ENCODE measurements at regions not wholly inside any gene's neighbourhood (a gene's known extent, or its start where the extent isn't known, plus 50 kb on each side); places are given as distances from the start of the nearest gene placed in this dataset.

DNA sequence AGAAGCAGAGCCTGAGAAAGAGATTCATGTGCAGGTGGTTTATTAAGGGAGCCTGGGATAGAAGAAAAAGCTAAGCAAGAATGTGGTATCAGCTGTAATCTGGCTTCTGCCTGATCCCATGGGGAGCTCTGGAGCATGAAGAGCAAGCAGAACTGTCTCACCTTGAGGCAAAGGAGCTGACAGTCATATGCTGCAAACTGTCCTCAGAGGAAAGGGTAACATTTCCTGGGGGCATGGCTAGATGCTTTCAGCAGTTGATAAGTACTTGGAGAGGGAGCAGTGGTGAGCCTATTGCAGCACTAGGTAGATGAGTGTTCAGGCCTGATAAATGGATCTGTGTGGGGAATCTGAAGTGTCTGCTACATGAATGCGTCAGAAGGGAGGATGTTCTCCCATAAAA, 621.5 kb upstream of the BTBD3 start:
- DNase-seq (ENCODE audit: low spot score): no peak

DNA sequence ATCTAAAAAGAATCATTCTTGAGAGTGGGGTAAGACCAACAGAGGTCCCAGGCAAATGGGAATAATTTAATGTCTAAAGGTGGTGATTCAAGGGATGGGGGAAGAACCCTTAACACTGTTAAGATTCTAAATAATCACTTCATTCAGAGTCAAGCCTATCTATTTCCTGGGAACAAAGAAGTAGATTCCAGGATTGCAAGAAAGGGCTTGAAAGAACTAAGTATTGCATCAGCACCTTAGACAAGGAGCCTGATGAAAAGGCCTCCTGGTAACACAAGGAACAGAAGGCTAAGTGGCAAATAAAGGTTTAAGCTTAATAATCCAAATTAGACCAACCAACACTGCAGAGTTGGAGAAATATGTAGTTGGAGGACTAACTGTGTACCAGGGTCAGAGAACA, 620.7 kb upstream of the BTBD3 start:
- no peak for DNase-seq (ENCODE audit: low spot score)

DNA sequence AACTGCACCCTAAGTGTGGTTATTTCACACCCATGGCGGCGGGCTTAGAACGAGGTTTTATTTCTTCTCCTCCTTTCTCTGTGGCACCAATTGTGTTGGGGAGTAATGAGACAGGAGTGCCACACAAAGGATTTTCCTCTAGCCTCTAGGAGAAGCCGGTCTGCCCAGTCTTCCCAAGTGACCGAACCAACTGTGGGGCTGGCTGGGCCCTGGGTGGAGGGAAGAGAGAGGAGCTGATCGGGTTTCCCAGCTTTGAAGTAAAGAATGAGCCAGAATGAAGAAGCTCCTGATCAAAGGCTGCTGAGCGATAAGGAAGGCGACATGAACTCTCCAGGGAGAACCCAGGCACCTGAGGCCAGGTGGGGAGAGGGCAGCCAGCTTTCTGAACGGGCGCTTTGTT, 616.0 kb upstream of the BTBD3 start:
- no peak for DNase-seq (ENCODE audit: low spot score)

DNA sequence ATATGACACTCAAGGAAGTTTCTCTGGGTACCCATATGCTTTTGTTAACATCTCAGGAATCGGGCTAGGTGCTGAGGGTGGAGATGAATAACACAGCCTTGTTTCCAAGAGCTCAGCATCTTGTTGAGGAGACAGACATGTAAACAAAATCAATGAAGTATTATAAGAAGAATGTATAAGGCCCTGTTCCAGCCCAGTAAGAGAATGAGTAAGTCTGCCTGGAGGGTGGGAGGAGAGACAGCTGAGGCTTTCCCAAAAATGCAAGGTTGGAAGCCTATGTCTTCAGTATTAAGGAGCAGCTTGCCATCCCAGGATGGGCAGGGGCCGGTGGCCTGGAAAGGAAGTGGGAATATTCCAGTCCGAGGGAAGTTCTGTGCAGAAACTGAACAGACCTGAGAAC, 615.3 kb upstream of the BTBD3 start:
- DNase-seq (ENCODE audit: low spot score): no peak

DNA sequence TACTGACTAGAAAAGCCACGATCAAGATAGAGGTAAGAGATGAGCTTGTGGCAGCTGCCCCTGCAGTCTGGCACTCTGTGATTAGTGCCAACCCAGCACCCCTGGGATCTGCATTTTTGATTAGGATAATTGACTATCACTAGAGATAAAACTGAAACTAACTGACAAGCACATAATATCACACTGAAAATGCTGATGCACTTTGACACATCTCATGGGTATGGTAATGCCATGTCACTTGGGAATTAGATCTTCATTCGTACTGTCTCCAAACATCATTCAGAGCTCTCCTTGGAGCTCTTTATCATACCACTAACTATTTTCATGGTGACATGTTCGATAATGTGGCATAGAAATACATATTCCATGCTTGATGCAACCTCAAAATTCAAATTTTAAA, 612.9 kb upstream of the BTBD3 start:
- DNase-seq (ENCODE audit: low spot score): no peak

DNA sequence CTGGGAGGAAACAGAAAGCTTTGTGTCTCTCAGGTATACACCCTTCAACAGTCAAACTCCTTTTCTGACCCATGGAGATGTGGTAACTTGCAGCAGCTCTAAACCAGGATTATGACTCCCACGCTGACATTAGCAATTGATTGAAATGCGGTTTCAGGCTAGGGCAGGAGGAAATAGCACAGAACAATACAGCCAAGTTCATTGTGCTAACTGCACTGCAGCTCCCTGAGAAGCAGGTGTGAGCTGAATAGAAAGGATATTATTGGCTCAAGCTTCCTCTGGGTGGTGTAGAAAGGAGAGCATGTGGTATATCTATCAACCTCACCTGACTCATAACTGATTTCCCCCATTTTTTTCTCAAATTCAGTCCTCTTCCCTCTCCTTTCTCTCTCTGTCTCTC, 612.3 kb upstream of the BTBD3 start:
- no peak for DNase-seq (ENCODE audit: low spot score)

DNA sequence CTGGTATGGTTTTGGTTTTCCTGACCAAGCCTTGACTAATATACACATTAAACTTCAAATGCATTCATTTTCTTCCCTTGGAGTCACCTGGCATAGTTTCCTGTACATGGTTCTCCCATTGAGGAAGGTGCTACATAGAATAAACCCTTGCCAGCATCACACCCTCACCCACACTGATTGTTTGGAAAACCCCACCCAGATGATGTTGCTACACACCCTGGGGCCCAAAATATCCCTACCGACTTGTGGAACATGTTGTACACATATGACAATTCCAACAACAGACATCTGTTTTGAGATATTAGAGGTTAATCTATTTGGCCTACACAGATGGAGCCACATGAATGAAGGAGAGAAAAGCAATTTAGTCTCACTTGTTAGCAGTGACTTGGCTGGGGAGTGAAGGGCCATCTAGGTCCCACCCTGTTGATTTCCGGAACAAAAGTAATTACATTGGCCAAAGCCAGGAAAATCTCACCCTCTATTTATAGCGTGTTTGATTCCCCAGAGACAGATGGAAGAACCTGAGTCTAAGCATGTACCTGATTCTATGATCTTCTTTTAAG, 606.0 kb upstream of the BTBD3 start:
- no peak for DNase-seq (ENCODE audit: low spot score)

DNA sequence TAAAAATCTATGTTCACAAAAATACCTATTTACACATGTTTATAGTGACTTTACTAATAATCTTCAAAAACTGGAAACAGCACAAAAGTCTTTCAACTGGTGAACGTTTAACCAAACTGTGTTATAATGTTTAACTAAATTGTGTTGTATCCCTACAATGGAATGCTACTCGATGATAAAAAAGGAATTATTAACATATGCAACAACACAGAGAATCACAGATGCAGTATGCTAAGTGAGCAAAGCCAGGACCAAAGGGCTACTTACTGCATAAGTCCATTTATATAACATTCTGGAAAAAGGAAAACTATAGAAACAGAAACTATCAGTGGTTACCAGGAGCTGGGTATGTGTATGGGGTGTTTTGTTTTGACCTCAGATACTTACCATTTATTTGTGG, 602.2 kb upstream of the BTBD3 start:
- DNase-seq (ENCODE audit: low spot score): no peak

DNA sequence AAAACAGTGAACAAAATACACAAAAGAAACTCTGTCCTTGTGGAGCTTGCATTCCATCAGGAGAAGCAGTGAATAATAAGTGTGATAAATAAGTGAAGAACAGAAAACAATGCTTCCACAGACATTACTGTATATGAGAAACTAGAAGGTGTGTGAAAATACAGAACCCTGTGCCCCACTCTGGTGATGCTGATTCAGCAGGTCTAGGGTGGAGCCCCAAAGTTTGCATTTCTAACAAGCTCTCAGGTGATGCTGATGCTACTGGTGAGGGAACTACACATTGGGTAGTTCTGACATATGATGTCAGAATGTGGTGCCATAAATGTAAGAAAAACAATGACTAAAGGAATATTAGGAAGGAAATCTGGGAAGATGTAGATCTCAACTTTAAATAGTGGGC, 601.4 kb upstream of the BTBD3 start:
- no peak for DNase-seq (ENCODE audit: low spot score)

DNA sequence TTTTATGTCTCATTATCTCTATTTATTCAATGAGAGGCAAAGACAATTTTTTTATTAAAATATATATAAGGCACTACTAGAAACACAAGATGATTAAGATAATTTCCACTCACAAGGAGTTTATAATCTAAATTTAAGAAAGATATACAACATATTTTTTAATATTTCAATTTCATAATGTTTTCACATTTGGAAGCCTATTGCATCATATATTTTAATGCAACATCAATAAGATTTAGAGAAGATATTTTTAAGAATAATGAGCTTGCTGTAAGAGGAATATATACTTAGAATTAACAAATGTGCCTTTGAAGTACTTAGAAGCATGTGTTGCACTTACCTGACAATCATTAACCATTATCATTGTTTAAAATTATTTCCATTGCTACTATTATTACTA, 597.7 kb upstream of the BTBD3 start:
- DNase-seq (ENCODE audit: low spot score): no peak

DNA sequence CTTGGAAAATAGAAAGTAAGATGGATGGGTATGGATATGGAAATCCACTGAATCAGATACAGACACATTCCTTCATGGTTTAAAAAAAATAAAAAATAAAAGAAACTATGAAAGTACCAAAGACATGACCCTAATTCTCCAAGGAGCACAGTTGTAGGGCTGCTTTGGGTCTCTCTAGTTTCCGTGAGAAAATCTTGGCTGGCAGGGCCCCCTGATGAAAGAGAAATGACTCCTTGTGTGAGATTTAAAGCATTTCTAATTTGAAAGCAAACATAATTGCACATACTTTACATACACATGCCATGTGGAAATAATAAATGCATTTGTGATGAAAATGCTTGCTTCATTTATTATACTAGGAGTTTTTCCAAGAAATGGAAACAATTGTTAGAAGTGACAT, 593.9 kb upstream of the BTBD3 start:
- DNase-seq (ENCODE audit: low spot score): no peak

DNA sequence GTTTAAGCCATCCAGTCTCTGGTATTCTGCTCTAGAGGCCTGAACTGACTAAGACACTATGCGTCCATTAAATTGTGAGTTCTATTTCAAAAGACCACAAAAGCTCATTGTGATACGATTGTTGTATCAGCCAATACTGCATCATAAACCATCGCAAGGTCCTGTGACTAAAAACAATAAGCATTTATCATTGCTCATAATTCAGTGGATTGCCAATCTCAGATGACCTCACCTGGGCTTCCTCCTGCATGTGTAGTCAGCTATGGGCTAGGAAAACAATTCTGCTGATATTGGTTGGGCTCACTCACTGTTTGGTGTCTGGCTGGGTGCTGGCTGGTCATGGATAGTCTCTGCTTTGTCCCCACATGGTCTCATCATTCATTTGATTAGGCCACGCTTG, 592.7 kb upstream of the BTBD3 start:
- no peak for DNase-seq (ENCODE audit: low spot score)

DNA sequence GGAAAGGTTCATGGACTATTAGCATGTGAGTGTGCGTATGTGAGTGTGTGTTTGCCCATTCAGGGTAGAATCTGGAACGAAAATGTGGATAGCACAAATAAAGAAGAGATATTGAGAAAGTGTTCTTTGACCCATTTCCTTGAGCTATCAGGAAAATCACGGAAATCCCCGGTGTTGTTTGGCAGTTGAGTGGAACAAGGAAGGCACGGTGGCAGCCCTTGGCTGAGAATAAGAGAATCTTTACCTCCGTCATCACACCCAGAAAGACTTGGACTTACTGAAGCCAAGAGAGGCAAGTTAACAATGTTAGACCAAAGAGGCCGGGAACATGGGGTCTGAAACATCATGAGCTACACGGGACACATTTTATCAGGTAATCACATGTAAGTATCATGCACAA, 588.9 kb upstream of the BTBD3 start:
- DNase-seq (ENCODE audit: low spot score): no peak

DNA sequence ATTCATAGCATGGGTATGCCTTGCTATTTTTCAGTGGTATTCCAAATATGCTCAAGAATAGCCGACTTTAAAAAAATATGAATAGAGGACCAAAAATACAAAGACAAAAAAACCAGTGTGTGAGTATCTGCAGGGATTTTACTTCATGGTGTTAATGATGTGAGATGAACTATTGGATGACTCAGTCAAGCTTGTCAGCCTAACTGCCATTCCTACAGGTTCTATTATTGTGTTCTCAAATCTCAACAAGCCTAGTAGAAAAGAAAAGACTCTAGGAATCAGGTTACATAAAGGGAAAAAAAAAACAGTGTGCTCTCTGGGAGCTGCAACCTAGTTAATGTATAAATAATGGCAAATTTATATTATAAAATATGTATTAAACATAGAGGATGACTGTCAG, 588.4 kb upstream of the BTBD3 start:
- DNase-seq (ENCODE audit: low spot score): no peak

DNA sequence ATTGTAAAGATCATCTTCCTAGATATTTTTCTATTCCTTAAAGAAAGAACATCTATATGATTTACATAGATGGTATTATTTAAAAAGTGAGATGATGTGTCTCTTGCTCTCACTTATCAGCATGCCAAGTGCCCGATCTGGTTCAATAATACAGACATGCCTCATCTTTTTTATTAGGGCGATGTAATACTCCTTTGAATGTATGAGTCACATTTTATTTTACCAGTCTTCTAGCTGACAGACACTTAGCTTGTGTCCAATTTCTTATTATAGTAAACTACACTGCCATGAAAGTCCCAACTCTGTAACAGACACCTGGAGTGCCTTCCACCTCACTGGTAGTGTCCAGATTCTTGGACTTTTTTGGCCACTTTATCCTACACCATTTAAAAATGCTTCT, 586.6 kb upstream of the BTBD3 start:
- no peak for DNase-seq (ENCODE audit: low spot score)

DNA sequence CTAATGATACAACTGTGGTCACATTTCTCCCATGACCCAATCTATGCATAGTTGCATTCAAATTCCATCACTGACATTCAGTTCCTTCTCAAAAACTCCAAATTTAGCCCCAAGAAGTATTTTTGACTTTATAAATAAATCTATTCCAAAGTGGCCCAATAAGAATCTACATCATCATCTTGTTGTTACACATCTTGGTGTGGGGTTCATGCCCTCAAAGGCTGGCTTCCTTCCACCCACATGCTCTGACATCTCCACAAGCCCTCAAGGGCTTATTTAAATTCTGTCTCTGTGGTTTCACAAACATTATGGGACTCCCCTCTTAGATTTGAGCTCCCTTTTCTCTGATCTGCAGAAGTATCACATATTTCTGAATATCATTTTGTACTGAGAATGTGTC, 585.3 kb upstream of the BTBD3 start:
- no peak for DNase-seq (ENCODE audit: low spot score)

DNA sequence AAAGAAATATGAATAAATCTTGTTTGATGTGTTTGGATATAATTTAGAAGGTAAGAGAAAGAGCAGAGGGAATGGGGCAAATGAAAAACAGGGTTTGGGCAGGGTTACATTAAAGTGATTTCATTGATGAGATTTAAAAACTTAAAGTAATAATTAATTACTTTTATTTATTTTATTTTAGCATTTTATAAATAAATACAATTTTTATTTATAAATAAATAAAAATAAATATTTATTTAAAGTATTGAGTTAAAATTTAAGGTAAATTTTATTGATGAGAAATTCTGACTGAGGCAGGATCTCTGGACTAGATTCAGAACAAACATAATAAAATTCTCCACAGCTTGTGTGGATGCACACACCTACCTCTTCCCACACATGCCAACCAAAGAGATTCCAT, 584.1 kb upstream of the BTBD3 start:
- no peak for DNase-seq (ENCODE audit: low spot score)

DNA sequence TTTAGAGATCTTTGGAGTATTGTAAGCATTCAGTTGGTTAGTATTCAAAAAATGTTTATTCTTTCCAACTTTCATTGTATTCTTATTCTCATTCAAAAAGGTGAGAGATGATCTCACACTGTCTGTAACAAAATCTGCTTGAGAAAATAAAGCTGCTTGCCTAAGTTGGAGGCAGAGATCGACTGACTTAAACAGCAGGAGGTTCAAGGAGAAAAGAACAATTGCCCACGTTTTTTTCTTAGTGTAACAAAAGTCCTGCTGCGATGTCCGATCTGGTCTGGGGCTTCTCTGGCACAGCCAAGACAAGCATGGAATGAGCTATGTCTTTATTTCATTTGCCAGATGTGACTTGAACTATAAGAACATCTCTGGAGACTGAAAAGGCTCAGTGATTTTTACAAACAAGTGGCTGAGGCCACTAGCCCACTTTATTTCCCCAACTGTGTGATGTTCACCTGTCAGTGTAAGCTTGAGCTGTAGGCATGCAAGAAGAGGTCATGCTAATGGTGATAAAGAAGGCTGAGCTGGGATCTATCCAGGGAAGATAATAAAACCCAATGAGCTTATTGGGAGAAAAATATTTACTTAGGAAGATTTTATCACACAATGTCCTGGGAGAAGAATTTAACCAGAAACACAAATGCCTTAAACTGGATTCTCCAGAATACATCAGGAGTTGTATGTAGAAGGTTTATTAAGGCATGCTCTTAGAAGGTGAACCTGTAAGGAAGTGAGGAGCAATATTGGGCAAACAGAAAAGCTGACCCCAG, 580.1 kb upstream of the BTBD3 start:
- no peak for DNase-seq (ENCODE audit: low spot score)

DNA sequence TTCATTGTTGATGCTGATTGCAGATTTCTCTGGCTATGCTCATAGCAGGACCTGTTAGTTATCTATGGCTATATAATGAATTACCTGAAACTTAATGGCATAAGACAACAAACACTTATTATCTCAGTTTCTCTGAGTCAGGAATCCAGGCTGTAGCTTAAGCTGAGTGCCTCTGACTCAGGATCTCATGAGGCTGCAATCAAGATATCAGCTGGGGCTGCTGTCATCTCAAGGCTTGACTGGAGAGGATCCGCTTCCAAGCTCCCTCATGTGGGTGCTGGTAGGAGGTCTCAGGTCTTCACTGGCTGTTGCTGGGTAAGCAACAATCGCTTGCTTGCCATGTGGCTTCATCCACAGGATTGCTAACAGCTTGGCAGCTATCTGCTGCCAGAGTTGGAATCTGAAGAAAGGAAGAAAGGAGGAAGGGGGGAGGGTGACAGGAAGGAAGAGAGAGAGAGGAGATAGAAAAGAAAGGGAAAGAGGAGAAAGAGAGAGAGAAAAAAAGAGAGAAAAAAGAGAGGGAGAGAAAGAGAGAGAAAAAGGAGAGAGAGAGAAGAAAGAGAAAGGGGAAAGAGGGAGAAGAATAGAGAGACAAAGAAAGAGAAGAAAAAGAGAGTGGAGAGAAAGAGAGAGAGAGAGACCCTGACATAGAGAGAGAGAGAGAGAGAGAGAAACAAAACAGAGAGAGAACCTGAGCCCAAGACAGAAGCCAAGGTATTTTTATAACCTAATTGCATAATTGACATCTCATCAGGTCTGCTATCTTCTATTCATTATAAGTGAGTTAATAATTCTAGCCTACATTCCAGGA, 579.0 kb upstream of the BTBD3 start:
- DNase-seq (ENCODE audit: low spot score): no peak

DNA sequence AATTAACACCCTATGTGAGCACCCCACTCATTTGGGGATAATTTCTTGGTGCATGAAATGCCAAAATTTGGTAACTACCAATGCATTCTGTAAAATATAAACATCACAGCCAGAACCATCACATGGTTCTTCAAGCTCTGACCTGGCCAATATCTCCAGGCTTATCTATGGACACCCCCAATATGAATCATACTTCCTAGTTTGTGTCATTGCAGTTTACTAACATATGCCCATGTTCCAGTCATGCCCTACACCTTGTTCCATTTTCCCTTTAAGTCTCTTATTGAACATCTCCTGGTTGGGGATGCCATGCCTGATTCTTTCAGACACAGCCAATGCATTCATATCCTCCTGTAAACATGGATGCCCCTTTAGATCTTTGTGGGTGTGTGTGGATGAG, 572.8 kb upstream of the BTBD3 start:
- no peak for DNase-seq (ENCODE audit: low spot score)

DNA sequence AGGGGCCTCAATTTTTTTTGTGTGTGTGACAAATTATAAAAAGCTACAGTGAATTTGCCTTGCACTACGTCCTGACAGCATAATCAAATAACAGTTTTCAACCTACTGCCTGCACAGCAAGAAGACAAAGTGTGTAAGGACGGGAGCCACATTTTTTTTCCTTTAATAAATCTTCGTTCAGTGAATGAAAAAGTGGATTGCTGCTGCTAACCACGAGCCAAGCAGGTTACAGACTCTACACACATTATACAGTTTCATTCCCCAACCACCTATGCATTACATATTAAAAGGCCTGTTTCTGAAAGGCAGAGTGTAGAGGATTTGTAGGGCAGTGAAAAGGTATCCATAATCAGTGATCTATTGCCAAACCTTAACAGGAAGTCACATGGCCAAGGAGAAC, 570.0 kb upstream of the BTBD3 start:
- DNase-seq (ENCODE audit: low spot score): no peak

DNA sequence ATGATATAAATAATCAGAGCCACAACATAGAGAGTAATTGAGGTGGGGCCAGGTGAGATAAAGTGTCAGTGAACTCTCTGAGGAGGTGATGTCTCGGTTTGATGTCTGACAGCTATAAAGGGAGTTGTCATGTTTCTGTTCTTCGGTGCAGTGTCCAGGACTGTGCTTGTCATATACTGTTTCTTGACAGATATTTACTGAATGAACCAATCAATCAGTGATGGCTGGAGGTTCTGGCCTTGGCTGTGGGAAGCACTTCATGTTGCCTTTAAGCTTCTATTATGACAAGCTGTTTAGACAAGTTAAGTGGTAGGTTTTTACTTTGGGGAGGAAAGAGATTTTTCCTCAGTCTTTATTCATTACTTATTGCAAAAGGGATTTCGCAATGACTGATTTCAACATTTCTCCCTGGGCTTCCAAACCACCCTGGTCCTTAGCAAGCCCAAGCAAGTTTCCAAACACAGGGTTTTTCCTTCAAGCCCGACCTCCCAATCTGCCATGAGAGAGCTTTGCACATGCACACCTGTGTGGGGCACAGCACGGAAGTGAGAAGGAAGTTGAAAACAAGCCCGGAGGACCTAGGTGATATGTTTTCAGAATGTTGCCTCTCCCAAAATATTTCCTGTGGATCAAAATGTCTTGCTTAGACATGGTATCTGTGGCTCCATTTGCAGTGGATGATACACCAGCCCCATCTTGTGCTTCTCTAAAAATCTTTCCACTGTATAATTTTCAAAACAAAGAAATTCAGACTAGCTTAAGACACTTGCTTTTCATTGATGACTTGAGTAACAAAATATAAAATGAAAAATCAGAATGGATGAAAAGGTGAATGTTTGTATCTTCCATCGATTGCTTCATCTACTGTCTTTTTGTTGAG, 567.3 kb upstream of the BTBD3 start:
- DNase-seq (ENCODE audit: low spot score): no peak

DNA sequence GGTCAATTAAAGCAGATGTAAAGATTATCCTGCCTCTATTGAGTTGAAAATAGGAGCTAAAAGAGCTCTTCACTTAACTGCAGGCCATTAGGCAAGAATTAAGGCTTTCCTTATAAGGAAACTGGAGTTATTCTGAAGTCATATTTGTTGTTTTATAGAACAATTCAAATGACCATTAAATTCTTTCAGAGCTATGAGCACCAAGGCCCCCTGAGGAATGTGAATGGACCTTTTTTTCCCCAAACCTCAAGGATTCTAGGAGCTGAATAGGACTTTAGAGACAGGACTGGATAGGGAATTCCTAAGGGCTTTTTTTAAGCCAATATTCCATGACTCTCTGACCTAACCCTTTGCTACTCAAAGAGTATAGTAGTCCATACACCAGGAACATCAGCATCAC, 565.7 kb upstream of the BTBD3 start:
- DNase-seq (ENCODE audit: low spot score): no peak
